DOHH2 (cell line): ENCODE measurements at regions not wholly inside any gene's neighbourhood (a gene's known extent, or its start where the extent isn't known, plus 50 kb on each side); places are given as distances from the start of the nearest gene placed in this dataset.

Experiments
- CTCF ChIP-seq: fragments of 200-600 bp; sonication (generic); IDR thresholded peaks from one replicate; pipeline ENCODE4 v1.5.1; 2014; ENCODE audit warnings: antibody characterized with exemption, mild to moderate bottlenecking, low read depth, low read length; ENCODE audit not compliant: poor library complexity, severe bottlenecking
- EZH2phosphoT487 ChIP-seq: fragments of 200-600 bp; sonication (generic); IDR thresholded peaks from 2 replicates; pipeline ENCODE4 v1.6.1; 2017; ENCODE audit warnings: borderline replicate concordance, mild to moderate bottlenecking, antibody characterized with exemption, low read length, moderate library complexity, mixed read lengths

DNA sequence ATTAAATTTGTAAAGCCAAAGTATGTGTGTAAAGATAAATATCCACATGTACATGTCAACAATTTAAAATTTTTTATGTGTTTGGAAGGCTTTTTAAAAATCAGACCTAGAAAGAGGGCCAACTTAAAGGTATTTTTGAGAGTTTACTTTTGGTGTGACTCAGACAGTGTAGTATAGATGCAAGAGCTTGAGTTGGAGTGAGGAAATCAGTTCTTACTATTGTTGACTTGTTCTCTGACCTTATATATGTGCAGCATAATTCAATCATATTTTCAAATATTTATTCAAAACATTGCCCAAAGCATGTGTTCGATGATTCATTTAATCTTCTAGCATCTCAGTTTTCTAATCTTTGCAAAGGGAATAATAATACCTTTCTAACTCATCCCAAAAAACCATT is 243.7 kb upstream of the PRKCQ start:
- no peak for TF ChIP-seq CTCF
- TF ChIP-seq EZH2phosphoT487 = no peak
